Epithelial cell of proximal tubule (primary cell): ENCODE measurements at regions not wholly inside any gene's neighbourhood (a gene's known extent, or its start where the extent isn't known, plus 50 kb on each side); places are given as distances from the start of the nearest gene placed in this dataset.

Experiments
- DNase-seq: peaks from one replicate; pipeline ENCODE4 v3.0.0-alpha.2; 2011; ENCODE audit warnings: low read depth
- H3K4me3 ChIP-seq: 2 replicates; pipeline ENCODE4 v1.5.1; 2011; ENCODE audit warnings: low read depth, mild to moderate bottlenecking, low read length
- TF ChIP-seq, protein P1 (sequence below): conservative IDR thresholded peaks from 2 replicates; pipeline ENCODE4 v1.5.1; 2012; ENCODE audit warnings: low read depth, mild to moderate bottlenecking, low read length

DNA sequence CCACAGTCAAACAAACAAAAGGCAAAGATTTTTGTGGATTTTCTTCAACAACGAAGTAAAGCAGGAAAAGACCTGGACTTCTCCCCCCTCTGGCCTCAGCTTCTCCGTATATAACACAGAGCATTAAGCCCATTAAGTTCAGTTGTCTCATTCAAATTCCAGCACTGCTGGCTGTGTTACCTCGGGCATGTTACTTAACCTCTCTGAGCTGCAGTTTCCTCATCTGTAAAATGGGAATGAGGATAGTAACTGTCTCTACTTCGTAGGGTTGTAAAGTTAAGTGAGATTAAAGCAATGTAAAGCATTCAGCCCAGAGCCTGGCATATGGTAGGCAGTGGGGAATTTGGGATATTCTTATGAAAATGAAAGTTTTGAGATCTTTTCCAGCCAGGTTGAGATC lies 92.7 kb upstream of the SMIM23 start:
- DNase-seq: no peak
- TF ChIP-seq, protein P1, sequence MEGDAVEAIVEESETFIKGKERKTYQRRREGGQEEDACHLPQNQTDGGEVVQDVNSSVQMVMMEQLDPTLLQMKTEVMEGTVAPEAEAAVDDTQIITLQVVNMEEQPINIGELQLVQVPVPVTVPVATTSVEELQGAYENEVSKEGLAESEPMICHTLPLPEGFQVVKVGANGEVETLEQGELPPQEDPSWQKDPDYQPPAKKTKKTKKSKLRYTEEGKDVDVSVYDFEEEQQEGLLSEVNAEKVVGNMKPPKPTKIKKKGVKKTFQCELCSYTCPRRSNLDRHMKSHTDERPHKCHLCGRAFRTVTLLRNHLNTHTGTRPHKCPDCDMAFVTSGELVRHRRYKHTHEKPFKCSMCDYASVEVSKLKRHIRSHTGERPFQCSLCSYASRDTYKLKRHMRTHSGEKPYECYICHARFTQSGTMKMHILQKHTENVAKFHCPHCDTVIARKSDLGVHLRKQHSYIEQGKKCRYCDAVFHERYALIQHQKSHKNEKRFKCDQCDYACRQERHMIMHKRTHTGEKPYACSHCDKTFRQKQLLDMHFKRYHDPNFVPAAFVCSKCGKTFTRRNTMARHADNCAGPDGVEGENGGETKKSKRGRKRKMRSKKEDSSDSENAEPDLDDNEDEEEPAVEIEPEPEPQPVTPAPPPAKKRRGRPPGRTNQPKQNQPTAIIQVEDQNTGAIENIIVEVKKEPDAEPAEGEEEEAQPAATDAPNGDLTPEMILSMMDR: no peak
- H3K4me3 ChIP-seq: no peak overlapping the region

DNA sequence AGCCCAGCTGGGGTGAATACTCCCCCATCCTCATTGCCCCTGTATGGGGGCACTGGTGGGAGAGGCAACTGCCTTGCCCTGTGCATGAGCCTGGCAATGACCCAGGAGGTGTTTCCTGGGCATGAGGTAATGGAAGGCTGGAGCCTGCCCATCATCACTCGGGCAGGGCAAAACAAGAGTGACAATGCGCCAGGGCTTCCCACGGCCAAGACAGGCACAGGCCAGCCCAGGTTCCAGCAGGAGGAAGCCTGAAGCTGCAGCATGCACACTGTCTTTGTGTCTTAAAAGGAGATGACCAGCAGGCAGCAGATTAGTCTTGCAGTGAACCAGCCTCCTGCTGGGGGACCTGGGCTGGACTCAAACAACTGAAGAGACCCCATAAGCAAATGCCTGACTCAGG lies 92.2 kb upstream of the SMIM23 start:
- no peak for DNase-seq
- H3K4me3 ChIP-seq: no peak overlapping the region
- TF ChIP-seq, protein P1: no peak

DNA sequence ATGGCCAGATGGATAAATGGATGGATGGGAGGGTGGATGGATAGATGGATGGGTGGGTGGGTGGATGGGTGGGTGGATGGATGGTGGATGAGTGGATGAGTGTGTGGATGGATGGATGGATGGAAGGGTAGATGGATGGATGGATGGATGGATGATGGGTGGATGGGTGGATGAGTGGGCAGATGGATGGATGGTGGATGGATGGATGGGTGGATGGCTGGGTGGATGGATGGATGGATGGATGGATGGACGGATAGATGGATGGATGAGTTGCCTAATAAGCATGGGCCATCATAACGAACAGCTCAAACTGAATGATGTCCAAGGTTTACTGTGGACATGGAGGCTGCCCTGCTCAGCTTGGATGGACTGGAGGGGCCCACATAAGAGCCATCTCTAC lies 89.8 kb upstream of the SMIM23 start:
- TF ChIP-seq, protein P1: no peak
- no peak overlapping the region for H3K4me3 ChIP-seq
- no peak for DNase-seq

DNA sequence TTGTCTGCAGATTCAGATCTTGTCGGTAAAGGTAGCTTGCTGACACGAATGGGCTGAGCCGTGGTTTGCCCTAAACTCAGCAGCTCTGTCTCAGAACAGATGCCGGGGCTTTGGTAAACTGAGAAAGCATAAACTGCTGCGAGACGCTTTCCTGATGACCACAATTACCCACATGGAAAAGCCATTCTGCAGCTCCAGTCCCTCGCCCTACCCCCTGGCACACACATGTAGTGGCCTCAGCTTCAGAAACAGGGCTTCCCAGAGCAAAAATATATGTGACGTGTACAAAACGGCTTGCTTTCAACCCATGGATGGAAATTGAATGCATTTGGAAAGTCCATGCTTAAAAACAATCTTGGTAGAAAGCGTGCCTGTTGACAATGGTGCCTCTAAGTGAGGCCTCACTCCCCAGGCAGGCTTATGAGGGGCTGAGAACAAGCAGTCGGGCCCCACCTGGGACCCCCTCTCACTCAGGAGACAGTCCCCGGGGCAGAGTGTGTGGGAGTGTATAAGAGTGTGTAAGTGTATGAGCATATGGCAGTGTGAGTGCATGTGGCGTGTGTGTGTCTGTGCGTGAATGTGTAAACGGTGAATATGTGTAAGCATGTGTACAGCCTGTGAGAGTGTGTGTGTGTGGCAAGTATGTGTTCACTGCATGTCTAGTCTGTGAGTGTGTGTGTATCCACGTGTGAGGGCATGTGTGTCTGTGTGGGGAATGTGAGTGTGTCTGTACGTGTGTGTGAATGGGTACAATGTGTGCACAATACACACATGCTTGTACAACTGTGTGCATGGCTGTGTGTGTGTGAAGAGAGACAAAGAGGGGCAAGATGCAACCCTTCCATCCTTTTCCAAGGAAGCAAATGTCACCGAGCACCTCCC lies 88.2 kb upstream of the SMIM23 start:
- no peak overlapping the region for H3K4me3 ChIP-seq
- TF ChIP-seq, protein P1: no peak
- no peak for DNase-seq

DNA sequence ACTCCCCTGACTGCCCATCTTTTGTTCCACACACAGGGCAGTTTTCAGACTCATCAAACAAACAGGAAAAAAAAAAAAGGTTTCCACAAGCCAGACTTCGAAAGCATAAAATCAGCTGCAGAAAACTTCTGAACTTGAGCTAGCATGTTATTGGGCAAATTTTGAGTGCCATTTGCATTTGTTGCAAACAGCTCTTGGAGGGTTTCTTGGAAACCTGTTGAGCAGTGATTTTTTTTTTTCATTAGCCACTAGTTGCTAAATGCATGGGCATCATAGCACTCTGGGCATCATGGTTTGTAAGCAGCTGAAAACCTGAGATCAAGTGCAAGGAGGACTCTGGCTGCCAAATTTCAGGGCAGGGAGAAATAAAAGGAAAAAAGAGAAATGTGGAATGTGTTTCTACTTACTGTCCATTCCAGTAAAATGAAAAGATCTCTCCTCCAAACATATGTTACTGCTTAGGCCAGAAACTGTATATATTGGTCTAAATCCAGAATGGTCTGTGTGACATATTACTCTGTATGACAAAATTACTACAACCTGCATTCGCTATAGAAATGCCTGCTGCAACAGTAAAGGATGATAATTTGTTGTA lies 85.2 kb upstream of the SMIM23 start:
- no peak overlapping the region for H3K4me3 ChIP-seq
- DNase-seq: no peak
- TF ChIP-seq, protein P1: no peak

DNA sequence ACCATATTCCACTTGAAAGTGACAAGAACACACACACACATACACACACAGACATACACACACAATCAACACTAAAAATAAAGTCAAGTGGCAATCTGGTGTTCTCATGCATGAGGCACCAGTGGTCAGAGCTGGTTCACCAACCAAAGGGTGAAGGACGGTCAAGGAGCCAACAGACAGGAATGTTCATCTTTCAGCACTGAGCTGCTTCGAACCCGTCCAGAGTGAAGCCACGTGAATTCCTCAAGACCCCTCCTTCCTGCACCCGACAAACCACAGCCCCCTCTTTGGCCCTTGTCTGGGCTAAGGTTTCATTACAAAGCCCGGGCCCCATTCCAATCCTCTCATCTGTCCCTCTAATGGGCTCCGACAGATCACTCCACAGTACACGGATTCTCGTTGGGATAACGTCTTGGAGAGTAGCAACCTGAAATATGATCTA lies 84.5 kb upstream of the SMIM23 start:
- DNase-seq: no peak
- no peak overlapping the region for H3K4me3 ChIP-seq
- TF ChIP-seq, protein P1: no peak
